Epidermal melanocyte (primary cell): ENCODE measurements at regions not wholly inside any gene's neighbourhood (a gene's known extent, or its start where the extent isn't known, plus 50 kb on each side); places are given as distances from the start of the nearest gene placed in this dataset.

Source experiments
- DNase-seq: peaks from one replicate; pipeline ENCODE4 v3.0.0; 2011; ENCODE audit warnings: low spot score; ENCODE audit not compliant: insufficient read length

DNA sequence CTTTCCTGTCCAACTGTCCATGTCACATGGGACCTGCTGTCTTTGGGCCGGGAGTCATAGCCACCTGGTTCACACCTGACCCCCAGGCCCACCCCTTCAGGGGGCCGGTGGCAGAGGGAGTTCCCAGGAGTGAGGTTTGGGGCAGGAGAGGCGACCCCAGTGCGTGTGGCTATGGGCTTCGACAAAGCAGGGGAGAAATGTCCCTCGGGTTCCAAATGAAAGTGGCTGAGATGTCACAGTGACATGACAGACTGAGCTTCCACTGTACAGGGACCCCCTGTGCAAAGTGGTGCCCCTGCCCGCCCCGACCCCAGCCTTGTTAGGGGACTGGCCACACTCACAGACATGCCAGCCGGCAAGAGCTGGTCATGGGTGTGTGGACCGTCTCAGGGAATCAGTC, 1297.0 kb downstream of the BRD1 start:
- no peak for DNase-seq

GRCh38 chr22:48528221-48528915, 1299.3 kb downstream of the BRD1 start:
- DNase-seq, result no peak

DNA sequence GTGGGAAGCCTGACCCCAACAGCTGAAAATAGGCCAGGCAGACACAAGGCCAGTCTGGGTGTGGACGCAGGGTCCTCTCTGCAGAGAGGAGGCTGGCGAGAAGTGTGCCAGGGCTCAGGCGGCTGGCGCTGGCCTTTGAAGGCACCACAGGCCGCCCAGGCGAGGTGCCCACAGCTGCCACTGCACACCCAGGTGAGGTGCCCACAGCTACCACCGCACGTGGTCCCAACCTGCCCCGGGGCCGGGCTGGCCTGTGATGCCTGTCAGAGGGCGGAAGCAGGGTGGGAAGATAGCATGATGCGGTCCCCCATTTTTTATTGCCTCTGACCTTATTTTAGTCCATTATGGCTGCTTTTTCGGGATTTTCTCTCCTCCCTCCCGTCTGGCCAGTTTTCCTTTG, 1303.9 kb downstream of the BRD1 start:
- DNase-seq, result no peak

- no peak for DNase-seq
Measured at GRCh38 chr22:48523091-48523490, 1304.6 kb downstream of the BRD1 start.

GRCh38 chr22:48522271-48522670, 1305.4 kb downstream of the BRD1 start:
- DNase-seq, result no peak

DNA sequence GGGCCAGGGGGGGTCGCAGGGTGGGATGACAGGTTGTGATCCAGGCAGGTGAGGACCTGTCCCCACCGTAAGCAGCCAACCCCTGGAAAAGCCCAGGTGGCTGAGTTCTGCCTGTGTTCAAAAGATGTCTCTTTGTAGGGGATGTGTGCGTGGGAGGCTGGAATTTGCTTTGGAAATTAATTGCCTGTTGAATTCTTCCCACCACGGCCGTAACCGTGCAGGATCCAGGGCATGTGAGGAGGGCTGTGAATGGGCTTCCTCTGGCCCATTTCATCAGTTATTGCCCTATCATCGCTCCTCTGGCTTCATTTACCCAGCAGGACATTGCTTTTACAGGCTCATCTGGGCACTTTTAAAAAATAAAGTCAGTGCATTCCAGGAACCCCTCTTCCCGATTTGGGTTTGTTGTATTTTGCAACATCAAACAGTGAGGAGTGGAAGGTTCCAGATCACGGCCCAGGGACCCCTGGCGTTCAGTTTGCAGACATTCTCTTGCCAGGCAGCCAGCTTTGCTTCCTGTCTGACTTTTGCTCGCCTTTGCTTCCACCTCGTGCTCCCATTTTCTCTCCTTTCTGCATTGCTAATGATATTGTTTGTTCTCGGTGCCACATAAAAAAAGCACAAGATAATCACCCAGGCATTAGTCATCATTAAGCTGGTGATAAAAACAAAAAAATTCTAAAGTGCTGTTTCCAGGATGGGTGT, 1306.6 kb downstream of the BRD1 start:
- DNase-seq, result no peak

DNA sequence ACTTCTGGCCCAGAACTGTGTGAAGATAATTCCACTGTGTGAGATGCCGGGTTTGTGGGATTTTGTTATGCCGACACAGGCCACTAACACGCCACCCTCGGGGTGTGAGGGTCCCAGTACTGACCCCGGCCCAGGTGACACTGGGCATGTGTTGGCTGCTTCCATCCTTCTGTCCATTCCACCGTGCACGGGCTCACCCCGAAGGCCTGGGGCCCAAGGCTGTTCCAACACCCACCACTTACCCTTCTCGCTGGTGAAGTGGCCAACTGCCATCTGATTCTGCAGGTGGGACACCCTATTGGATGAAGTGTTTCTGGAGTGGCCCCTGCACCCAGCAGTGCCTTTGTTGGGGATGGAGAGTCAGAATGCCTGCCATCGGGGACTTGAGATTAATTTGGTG, 1307.5 kb downstream of the BRD1 start:
- DNase-seq, result no peak

DNA sequence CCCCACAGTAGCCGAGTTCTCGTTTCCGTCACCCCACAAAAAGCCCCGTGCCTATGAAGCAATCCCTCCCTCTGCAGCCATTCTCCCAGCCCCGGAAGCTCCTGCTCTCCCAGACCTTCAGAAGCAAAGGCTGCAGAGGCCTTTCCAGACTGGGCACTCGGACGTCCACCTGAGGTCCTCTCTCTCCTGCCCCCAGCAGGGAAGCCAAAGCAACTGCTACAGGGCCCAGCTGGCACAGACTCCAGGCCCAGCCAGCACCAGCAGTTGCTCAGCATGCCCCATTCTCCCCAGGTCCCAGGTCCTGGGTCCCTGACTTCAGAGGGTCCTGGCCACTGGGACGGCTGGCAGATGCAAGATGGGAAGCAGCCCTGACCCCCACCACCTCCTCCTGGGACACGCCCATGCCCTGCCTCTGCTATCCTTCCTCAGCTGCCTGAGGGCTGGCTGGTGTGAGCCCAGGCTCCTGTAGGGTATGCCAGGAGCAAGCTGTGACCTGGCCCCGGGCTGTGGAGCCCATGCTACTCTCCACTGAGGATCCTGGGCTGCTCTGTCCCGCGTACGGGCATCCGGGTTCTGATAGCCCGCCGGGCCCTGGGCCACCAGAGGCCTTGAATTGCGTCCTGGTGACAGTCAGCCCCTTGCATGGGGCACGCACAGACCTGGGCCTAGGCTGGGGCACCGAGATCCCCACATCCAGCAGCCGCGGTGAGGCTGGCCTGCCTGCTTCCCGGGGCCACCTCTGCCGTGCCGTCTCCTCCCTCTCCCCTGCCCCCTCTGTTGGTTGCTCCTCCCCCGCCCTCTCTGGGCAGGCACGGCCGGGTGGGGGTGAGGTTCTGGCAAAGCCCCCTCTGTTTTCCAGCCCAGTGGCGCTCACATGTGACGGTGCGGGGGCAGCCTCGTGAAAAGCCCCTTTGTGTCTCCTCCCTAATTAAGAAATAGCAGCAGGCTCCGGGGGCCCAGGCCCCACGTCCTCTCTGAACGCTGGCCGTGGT, 1310.3 kb downstream of the BRD1 start:
- DNase-seq, result peak; percentile 79

GRCh38 chr22:48516571-48516970, 1311.1 kb downstream of the BRD1 start:
- no peak for DNase-seq

- no peak for DNase-seq
Measured at GRCh38 chr22:48515571-48516200, 1312.0 kb downstream of the BRD1 start.

GRCh38 chr22:48513929-48514328, 1313.7 kb downstream of the BRD1 start:
- DNase-seq, result no peak

GRCh38 chr22:48513446-48513845, 1314.2 kb downstream of the BRD1 start:
- DNase-seq, result no peak

- DNase-seq, result no peak
Measured at GRCh38 chr22:48511781-48512327, 1315.8 kb downstream of the BRD1 start.

- no peak for DNase-seq
Measured at GRCh38 chr22:48511211-48511610, 1316.5 kb downstream of the BRD1 start.

DNA sequence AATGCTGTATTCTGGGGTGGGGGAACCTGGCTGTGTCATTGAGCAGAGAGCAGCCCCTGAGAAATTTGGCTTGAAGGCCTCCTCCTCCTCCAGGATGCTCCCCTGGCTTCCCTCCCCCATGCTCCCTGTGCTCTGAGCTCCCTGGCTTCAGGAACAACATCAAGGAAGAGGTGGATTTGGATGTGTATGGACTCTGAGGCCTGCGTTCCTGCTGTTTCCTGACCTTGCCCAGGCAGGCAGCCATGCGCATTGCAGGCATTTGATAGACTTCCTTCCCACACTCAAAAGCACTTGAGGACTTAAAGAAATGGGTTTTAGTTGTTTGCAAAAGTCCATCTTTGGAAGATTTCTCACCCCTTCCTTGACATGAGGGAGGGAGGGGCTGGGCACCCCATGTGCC, 1317.1 kb downstream of the BRD1 start:
- DNase-seq, result no peak

DNA sequence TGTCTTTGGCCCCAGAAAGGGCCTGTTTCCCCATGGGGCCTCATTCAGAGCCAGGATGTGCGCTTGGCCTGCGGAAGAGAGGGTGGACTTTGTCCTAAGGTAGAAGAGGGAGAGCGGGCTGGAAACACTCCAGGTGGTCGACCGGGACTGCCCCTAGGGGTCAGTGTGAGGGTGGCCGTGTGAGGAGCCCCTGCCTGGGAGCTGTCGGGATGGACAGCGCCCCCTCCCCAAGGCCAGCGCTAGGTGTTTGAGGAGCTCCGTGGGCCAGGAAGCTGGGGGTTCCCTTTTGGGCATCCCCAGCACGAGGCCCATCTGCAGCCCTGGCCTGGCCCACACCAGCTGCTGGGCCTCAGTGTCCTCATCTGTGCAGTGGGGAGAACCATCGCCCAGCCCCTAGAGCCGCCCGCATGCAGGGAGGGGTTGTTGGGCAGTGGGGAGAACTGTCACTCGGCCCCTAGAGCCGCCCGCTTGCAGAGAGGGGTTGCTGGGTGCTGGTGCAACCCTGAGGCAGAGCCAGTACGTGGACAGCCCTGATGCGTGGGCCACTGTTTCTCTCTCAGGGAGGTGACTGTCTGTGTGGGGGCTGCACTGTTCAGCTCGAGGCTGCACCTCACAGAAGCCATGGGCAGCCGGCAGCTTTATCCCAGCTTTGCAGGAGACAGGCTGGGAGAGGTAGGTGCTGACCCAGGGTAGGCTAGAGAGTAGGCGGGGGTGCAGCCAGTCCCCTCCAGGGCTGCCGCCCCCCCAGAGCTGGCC, 1319.9 kb downstream of the BRD1 start:
- DNase-seq, result no peak

- no peak for DNase-seq
Measured at GRCh38 chr22:48507171-48507570, 1320.5 kb downstream of the BRD1 start.

- no peak for DNase-seq
Measured at GRCh38 chr22:48506506-48507145, 1321.0 kb downstream of the BRD1 start.

- DNase-seq, result no peak
Measured at GRCh38 chr22:48505891-48506290, 1321.8 kb downstream of the BRD1 start.
